ENCODE measurements at regions not wholly inside any gene's neighbourhood (a gene's known extent, or its start where the extent isn't known, plus 50 kb on each side); places are given as distances from the start of the nearest gene placed in this dataset.

DNA sequence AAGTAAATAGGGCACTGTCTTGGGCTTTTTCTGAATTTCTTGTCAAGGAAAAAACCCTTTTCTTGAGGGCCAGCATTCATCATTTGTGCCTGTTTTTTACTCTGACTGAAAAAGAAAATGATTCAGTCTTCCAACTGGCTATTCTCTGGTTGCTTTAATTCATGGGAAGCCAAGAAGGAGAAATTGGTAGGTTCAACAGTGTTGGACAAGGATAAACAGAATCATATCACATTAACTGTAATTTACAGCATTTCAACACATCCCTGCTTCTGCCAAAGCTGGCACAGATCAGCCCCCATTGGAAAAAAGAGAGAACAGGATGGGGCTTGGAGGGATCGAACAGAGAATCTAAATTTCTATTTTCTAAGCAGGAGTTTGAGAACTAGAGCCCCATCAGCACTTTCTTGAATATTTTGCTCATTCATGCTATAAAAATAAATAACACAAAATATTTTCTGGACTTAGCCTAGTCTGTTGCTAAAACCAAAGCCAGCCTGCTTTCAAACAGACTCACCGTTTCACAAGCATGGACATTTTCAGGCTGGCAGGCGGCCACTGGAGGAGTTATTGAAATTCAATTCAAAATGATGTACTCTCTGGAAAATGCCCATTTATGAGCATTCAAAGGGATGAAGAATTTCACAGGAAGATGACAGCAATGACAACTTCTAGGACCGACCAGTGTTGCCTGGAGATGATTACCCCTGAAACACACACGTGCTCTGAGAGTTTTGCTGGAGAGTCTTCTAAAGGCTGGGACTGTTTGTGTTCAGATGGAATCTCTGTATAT is 181.2 kb downstream of the WNT5A start:
- TF ChIP-seq GATA2 (IDR thresholded peaks at IDR 0.05; ENCODE audit: low read depth, low read length) (no peak), GATA3 (IDR thresholded peaks at IDR 0.05; ENCODE audit: low read depth, low read length) (no peak)

All from SH-SY5Y (cell line).